Lower leg skin (tissue), 3 donors: ENCODE measurements at regions not wholly inside any gene's neighbourhood (a gene's known extent, or its start where the extent isn't known, plus 50 kb on each side); places are given as distances from the start of the nearest gene placed in this dataset.

ENCODE experiments used
- CTCF ChIP-seq, 3 donors: fragments of 450-650 bp; IDR thresholded peaks; one replicate each; pipeline ENCODE4 v1.5.1; 2016; ENCODE audit warnings: antibody characterized with exemption in 3 of 3, mild to moderate bottlenecking in 3 of 3, moderate library complexity in 2 of 3
- POLR2A ChIP-seq, 2 donors: fragments of 450-650 bp; IDR thresholded peaks; one replicate each; pipeline ENCODE4 v1.6.1; 2016 to 2017; ENCODE audit warnings: antibody characterized with exemption in 2 of 2, mild to moderate bottlenecking in 1 of 2, moderate library complexity in 1 of 2

- TF ChIP-seq POLR2A (IDR thresholded peaks at IDR 0.05) (no peak), CTCF (IDR thresholded peaks at IDR 0.05) (no peak)
Measured at GRCh38 chr9:7392148-7392547, 407.4 kb downstream of the DMAC1 start.
